AG09309 (cell line): ENCODE measurements at regions not wholly inside any gene's neighbourhood (a gene's known extent, or its start where the extent isn't known, plus 50 kb on each side); places are given as distances from the start of the nearest gene placed in this dataset.

ENCODE experiments used
- DNase-seq: peaks from one replicate; pipeline ENCODE4 v3.0.0-alpha.2; 2010; ENCODE audit warnings: low read depth
- H3K4me3 ChIP-seq: 2 replicates; pipeline ENCODE4 v1.5.1; 2011; ENCODE audit warnings: mild to moderate bottlenecking, low read depth, low read length, moderate library complexity; ENCODE audit not compliant: control insufficient read depth
- CTCF ChIP-seq: IDR thresholded peaks from 2 replicates; pipeline ENCODE4 v1.5.1; 2011; ENCODE audit warnings: mild to moderate bottlenecking, low read depth, low read length, inconsistent platforms; ENCODE audit not compliant: insufficient read depth, control insufficient read depth; ENCODE audit errors: missing control alignments

GRCh38 chr3:40593351-40593750, 68.6 kb downstream of the ZNF621 start:
- TF ChIP-seq CTCF, result no peak
- DNase-seq, result no peak
- no peak overlapping the region for H3K4me3 ChIP-seq

- TF ChIP-seq CTCF, result no peak
- no peak for DNase-seq
- no peak overlapping the region for H3K4me3 ChIP-seq
Measured at GRCh38 chr3:40597441-40597840, 72.7 kb downstream of the ZNF621 start.

- no peak for DNase-seq
- H3K4me3 ChIP-seq, result no peak overlapping the region
- no peak for TF ChIP-seq CTCF
Measured at GRCh38 chr3:40598338-40598737, 73.6 kb downstream of the ZNF621 start.

GRCh38 chr3:40598962-40599361, 74.2 kb downstream of the ZNF621 start:
- no peak overlapping the region for H3K4me3 ChIP-seq
- DNase-seq, result no peak
- TF ChIP-seq CTCF, result no peak

- TF ChIP-seq CTCF, result no peak
- H3K4me3 ChIP-seq, result no peak overlapping the region
- no peak for DNase-seq
Measured at GRCh38 chr3:40602778-40603385, 78.1 kb downstream of the ZNF621 start.

- H3K4me3 ChIP-seq, result no peak overlapping the region
- DNase-seq, result no peak
- no peak for TF ChIP-seq CTCF
Measured at GRCh38 chr3:40605960-40606359, 81.2 kb downstream of the ZNF621 start.

GRCh38 chr3:40608091-40608490, 83.3 kb downstream of the ZNF621 start:
- TF ChIP-seq CTCF, result no peak

More at GRCh38 chr3:40608091-40608490, 83.3 kb downstream of the ZNF621 start:
- DNase-seq, result no peak
- H3K4me3 ChIP-seq, result no peak overlapping the region
